ENCODE measurements at regions not wholly inside any gene's neighbourhood (a gene's known extent, or its start where the extent isn't known, plus 50 kb on each side); places are given as distances from the start of the nearest gene placed in this dataset.

DNA sequence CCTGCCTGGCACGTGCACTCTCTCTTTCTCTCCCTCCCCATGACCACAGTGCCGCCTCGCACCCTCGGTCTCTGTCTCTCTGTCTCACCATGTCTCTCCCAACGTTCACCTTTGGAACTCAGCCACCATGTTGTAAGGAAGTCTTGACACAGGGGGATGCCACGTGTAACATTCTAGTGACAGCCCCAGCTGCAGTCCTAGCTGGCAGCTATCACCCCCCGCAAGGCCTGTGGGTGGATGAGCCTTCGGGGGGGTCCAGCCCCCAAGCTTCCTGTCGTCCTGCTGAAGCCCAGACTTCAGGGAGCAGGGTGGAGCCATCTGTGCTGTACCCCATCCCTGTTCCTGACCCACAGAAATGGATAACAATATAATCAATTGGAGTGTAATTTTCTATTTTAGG, 118.5 kb downstream of the SOX1 start:
- no peak for DNase-seq (ENCODE audit: low spot score in 2 of 2)
- no peak overlapping the region for H3K4me3 ChIP-seq
- no peaks in the 10 kb centered on the region for H3K36me3 ChIP-seq
- peaks cover 0 to 3% of the 10 kb centered on the region in 2 donors for H3K27me3 ChIP-seq
- no peak overlapping the region for H3K27ac ChIP-seq
- no peaks in the 10 kb centered on the region for H3K4me1 ChIP-seq
- no peak for TF ChIP-seq POLR2A (IDR thresholded peaks at IDR 0.05)
- H3K9me3 ChIP-seq, result peaks cover 0 to under 1% (median 0%) of the 10 kb centered on the region in 4 donors
- 84 to 86% methylated on average over 9 of the region's 9 CpGs for WGBS, 2 donors

GRCh38 chr13:112186091-112186490, 119.1 kb downstream of the SOX1 start:
- peaks cover 0 to 3% of the 10 kb centered on the region in 2 donors for H3K27me3 ChIP-seq
- WGBS, 2 donors, result 90 to 93% methylated on average over 6 of the region's 6 CpGs
- peaks cover 0 to 6% (median 0%) of the 10 kb centered on the region in 4 donors for H3K9me3 ChIP-seq
- no peak overlapping the region for H3K4me3 ChIP-seq
- no peaks in the 10 kb centered on the region for H3K36me3 ChIP-seq
- no peak for DNase-seq (ENCODE audit: low spot score in 2 of 2)
- TF ChIP-seq POLR2A (IDR thresholded peaks at IDR 0.05), result no peak
- TF ChIP-seq EP300 (IDR thresholded peaks at IDR 0.05), result no peak
- TF ChIP-seq CTCF (IDR thresholded peaks at IDR 0.05), result no peak
- no peak overlapping the region for H3K27ac ChIP-seq
- no peaks in the 10 kb centered on the region for H3K4me1 ChIP-seq

- no peak overlapping the region for H3K27ac ChIP-seq
- 93 to 94% methylated on average over 18 of the region's 18 CpGs for WGBS, 2 donors
These were observed 120.8 kb downstream of the SOX1 start for GRCh38 chr13:112187527-112188297.

GRCh38 chr13:112188298-112188610, 121.3 kb downstream of the SOX1 start:
- Histone ChIP-seq H3K36me3 (no peaks in the 10 kb centered on the region), H3K27me3 (no peaks in the 10 kb centered on the region), H3K4me3 (no peak overlapping the region), H3K9me3 (peaks cover 0 to 18% (median 0%) of the 10 kb centered on the region in 4 donors), H3K27ac (no peak overlapping the region), H3K4me1 (no peaks in the 10 kb centered on the region)
- 91 to 98% methylated on average over 6 of the region's 6 CpGs for WGBS, 2 donors
- TF ChIP-seq POLR2A (IDR thresholded peaks at IDR 0.05) (no peak), CTCF (IDR thresholded peaks at IDR 0.05) (no peak), EP300 (IDR thresholded peaks at IDR 0.05) (no peak)
- DNase-seq (ENCODE audit: low spot score in 2 of 2), result no peak

More at GRCh38 chr13:112187527-112188297, 120.8 kb downstream of the SOX1 start:
- H3K36me3 ChIP-seq, result no peaks in the 10 kb centered on the region
- TF ChIP-seq CTCF (IDR thresholded peaks at IDR 0.05), result no peak
- no peak for TF ChIP-seq EP300 (IDR thresholded peaks at IDR 0.05)
- no peak for TF ChIP-seq POLR2A (IDR thresholded peaks at IDR 0.05)
- no peaks in the 10 kb centered on the region for H3K4me1 ChIP-seq
- peaks cover 0 to 17% (median 0%) of the 10 kb centered on the region in 4 donors for H3K9me3 ChIP-seq
- DNase-seq (ENCODE audit: low spot score in 2 of 2), result no peak
- no peak overlapping the region for H3K4me3 ChIP-seq
- H3K27me3 ChIP-seq, result no peaks in the 10 kb centered on the region

GRCh38 chr13:112193463-112194166, 126.7 kb downstream of the SOX1 start:
- TF ChIP-seq CTCF (IDR thresholded peaks at IDR 0.05) (no peak), POLR2A (IDR thresholded peaks at IDR 0.05) (no peak), EP300 (IDR thresholded peaks at IDR 0.05) (no peak)
- Histone ChIP-seq H3K4me3 (no peak overlapping the region), H3K27me3 (no peaks in the 10 kb centered on the region), H3K4me1 (no peaks in the 10 kb centered on the region), H3K27ac (no peak overlapping the region), H3K36me3 (no peaks in the 10 kb centered on the region), H3K9me3 (peaks cover 0 to 30% (median 0%) of the 10 kb centered on the region in 4 donors)
- 84 to 90% methylated on average over 15 of the region's 15 CpGs for WGBS, 2 donors
- DNase-seq (ENCODE audit: low spot score in 2 of 2), result no peak
